Panc1 (cell line): ENCODE measurements at regions not wholly inside any gene's neighbourhood (a gene's known extent, or its start where the extent isn't known, plus 50 kb on each side); places are given as distances from the start of the nearest gene placed in this dataset.

ENCODE experiments used
- ATAC-seq: fragments of 200-7000 bp; cut with Tn5 transposase; 2 replicates; pipeline ENCODE4 v1.9.1; 2020; ENCODE audit warnings: mild to moderate bottlenecking, moderate library complexity
- BruUV-seq: library from RNA; stranded (reverse); fragments of 400-500 nt; replicated peaks from 2 replicates; lab custom pipeline; 2021; lab: Mats Ljungman, UMichigan
- CTCF ChIA-PET: fragments of 300-600 bp; sonication (Branson Sonifier 250); formaldehyde crosslinking; loops from one replicate; lab custom pipeline; 2022; ENCODE audit warnings: antibody characterized with exemption; lab: Charles Lee
- POLR2A ChIA-PET: fragments of 300-600 bp; sonication (Branson Sonifier 250); formaldehyde crosslinking; loops from one replicate; lab custom pipeline; 2022; ENCODE audit warnings: antibody characterized with exemption; lab: Charles Lee
- DNase-seq: peaks from one replicate; pipeline ENCODE4 v3.0.0-alpha.2; 2010; ENCODE audit warnings: low read depth, low spot score
- H3K27ac ChIP-seq: 2 replicates; pipeline ENCODE4 v1.5.1; 2011; ENCODE audit warnings: mild to moderate bottlenecking, low read length, inconsistent platforms
- H3K27me3 ChIP-seq: fragments of 200-500 bp; sonication (Bioruptor generic); 2 replicates; pipeline ENCODE4 v1.6.0; 2014; ENCODE audit warnings: low read length, inconsistent platforms; ENCODE audit not compliant: control insufficient read depth, insufficient read depth
- H3K36me3 ChIP-seq: fragments of 200-500 bp; sonication (Bioruptor generic); 2 replicates; pipeline ENCODE4 v1.5.1; 2014; ENCODE audit warnings: inconsistent platforms, mild to moderate bottlenecking, low read length, moderate library complexity; ENCODE audit not compliant: control insufficient read depth, insufficient read depth
- H3K4me1 ChIP-seq: 2 replicates; pipeline ENCODE4 v1.5.1; 2011; ENCODE audit warnings: inconsistent platforms, mild to moderate bottlenecking, low read length, moderate library complexity; ENCODE audit not compliant: control insufficient read depth, insufficient read depth
- H3K4me3 ChIP-seq, 2 experiments: 2 replicates each; pipeline ENCODE4 v1.5.1; 2011 to 2012; ENCODE audit warnings: low read depth in 2 of 2, low read length in 2 of 2, mild to moderate bottlenecking in 2 of 2, inconsistent platforms in 1 of 2, moderate library complexity in 1 of 2
- H3K9me3 ChIP-seq: fragments of 200-500 bp; sonication (Bioruptor generic); 2 replicates; pipeline ENCODE4 v1.5.1; 2014; ENCODE audit warnings: low read depth, mild to moderate bottlenecking, inconsistent platforms, low read length, moderate library complexity; ENCODE audit not compliant: control insufficient read depth, insufficient read depth
- POLR2AphosphoS5 ChIP-seq: IDR thresholded peaks from 2 replicates; pipeline ENCODE4 v1.6.1; 2012; ENCODE audit warnings: mild to moderate bottlenecking, low read depth, low read length, moderate library complexity
- REST ChIP-seq, 2 experiments: IDR thresholded peaks; 2 replicates each; pipeline ENCODE4 v1.6.1; 2011 to 2012; ENCODE audit warnings: low read depth in 2 of 2, control low read depth in 1 of 2, low read length in 1 of 2, mild to moderate bottlenecking in 1 of 2, moderate library complexity in 1 of 2; ENCODE audit not compliant: insufficient read depth in 1 of 2
- SIN3A ChIP-seq: IDR thresholded peaks from 2 replicates; pipeline ENCODE4 v1.6.1; 2012; ENCODE audit warnings: low read depth, mild to moderate bottlenecking, low read length, moderate library complexity, borderline replicate concordance; ENCODE audit not compliant: insufficient read depth
- TCF7L2 ChIP-seq: IDR thresholded peaks from 2 replicates; pipeline ENCODE4 v1.6.1; 2011; ENCODE audit warnings: mild to moderate bottlenecking, low read depth, low read length, inconsistent platforms
- in situ Hi-C: cut with HindIII; loops from 2 replicates; pipeline ENCODE4 v1.10.0; 2016; ENCODE audit warnings: low sequenced_read_pairs, low pct_unique_long_range_greater_than_20kb
- intact Hi-C: fragments of 100-400 bp; cut with micrococcal nuclease; formaldehyde crosslinking; loops from one replicate; pipeline ENCODE4 v1.10.0; 2022; ENCODE audit not compliant: unreplicated experiment
- TF ChIP-seq, protein P1 (sequence below): fragments of 450-650 bp; IDR thresholded peaks from 2 replicates; pipeline ENCODE4 v1.5.1; 2017; ENCODE audit warnings: mild to moderate bottlenecking

- Histone ChIP-seq H3K27ac (no peak overlapping the region), H3K4me1 (peaks cover 8% of the 10 kb centered on the region), H3K4me3 (no peak overlapping the region), H3K27me3 (no peaks in the 10 kb centered on the region), H3K9me3 (no peaks in the 10 kb centered on the region), H3K36me3 (no peaks in the 10 kb centered on the region)
- POLR2A ChIA-PET: no interaction called here
- no TSS peak for BruUV-seq
- TF ChIP-seq REST (IDR thresholded peaks at IDR 0.05; ENCODE audit: insufficient read depth in 1 of 2, low read depth in 2 of 2, low read length in 1 of 2): no peak
- TF ChIP-seq, protein P1, sequence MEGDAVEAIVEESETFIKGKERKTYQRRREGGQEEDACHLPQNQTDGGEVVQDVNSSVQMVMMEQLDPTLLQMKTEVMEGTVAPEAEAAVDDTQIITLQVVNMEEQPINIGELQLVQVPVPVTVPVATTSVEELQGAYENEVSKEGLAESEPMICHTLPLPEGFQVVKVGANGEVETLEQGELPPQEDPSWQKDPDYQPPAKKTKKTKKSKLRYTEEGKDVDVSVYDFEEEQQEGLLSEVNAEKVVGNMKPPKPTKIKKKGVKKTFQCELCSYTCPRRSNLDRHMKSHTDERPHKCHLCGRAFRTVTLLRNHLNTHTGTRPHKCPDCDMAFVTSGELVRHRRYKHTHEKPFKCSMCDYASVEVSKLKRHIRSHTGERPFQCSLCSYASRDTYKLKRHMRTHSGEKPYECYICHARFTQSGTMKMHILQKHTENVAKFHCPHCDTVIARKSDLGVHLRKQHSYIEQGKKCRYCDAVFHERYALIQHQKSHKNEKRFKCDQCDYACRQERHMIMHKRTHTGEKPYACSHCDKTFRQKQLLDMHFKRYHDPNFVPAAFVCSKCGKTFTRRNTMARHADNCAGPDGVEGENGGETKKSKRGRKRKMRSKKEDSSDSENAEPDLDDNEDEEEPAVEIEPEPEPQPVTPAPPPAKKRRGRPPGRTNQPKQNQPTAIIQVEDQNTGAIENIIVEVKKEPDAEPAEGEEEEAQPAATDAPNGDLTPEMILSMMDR: no peak
- TF ChIP-seq POLR2AphosphoS5: no peak
- TF ChIP-seq TCF7L2: no peak
- no peak for TF ChIP-seq SIN3A
- intact Hi-C loops: no loop called here
- CTCF ChIA-PET: no interaction called here
- in situ Hi-C loops: no loop called here
- DNase-seq: no peak
- no peak for ATAC-seq
Measured at GRCh38 chr20:50459124-50459918, 50.9 kb upstream of the PTPN1 start.

- ChIA-PET POLR2A (no interaction called here), CTCF (no interaction called here)
- no TSS peak for BruUV-seq
- in situ Hi-C loops: no loop called here
- Histone ChIP-seq H3K9me3 (no peaks in the 10 kb centered on the region), H3K27me3 (no peaks in the 10 kb centered on the region), H3K4me1 (peaks cover 8% of the 10 kb centered on the region), H3K27ac (no peak overlapping the region), H3K4me3 (no peak overlapping the region), H3K36me3 (no peaks in the 10 kb centered on the region)
- ATAC-seq (peak; percentile 5; the same call in 1 of the 2 replicates), DNase-seq (no peak)
- intact Hi-C loops: loop anchor here (10.0 kb wide), 1 partner anchor 165 kb away; no protein-coding TSS in a partner anchor
- TF ChIP-seq TCF7L2: no peak
- TF ChIP-seq REST (IDR thresholded peaks at IDR 0.05; ENCODE audit: insufficient read depth in 1 of 2, low read depth in 2 of 2, low read length in 1 of 2): no peak
- no peak for TF ChIP-seq POLR2AphosphoS5
- TF ChIP-seq SIN3A: no peak
- TF ChIP-seq, protein P1: no peak
Measured at GRCh38 chr20:50460115-50460607, 50.0 kb upstream of the PTPN1 start.
